HEK293 (cell line): ENCODE measurements at regions not wholly inside any gene's neighbourhood (a gene's known extent, or its start where the extent isn't known, plus 50 kb on each side); places are given as distances from the start of the nearest gene placed in this dataset.

Experiments used
- CTCF ChIA-PET: fragments of 350-600 bp; formaldehyde crosslinking; extraction: SDS; loops from one replicate; lab custom pipeline; 2021; ENCODE audit warnings: antibody characterized with exemption; lab: Yijun Ruan, JAX
- POLR2A ChIA-PET: fragments of 300-600 bp; formaldehyde crosslinking; extraction: SDS; loops from one replicate; lab custom pipeline; 2020; ENCODE audit warnings: antibody characterized with exemption, inconsistent platforms; lab: Yijun Ruan, JAX
- H3K27ac ChIP-seq: fragments of 200-500 bp; sonication (Bioruptor generic); 2 replicates; pipeline ENCODE4 v1.5.1; 2014; ENCODE audit warnings: low read depth, low read length, control low read depth, inconsistent platforms; ENCODE audit errors: extremely low read depth
- H3K36me3 ChIP-seq, 2 experiments: fragments of 200-500 bp in 1 of 2; sonication (Bioruptor generic) in 1 of 2; 1 replicate in 1 of 2; 2 replicates in 1 of 2; pipeline ENCODE4 v1.5.1; 2014 to 2017; ENCODE audit warnings: inconsistent platforms in 2 of 2, low read length in 2 of 2; ENCODE audit not compliant: control insufficient read depth in 2 of 2, insufficient read depth in 1 of 2
- H3K4me1 ChIP-seq: fragments of 200-500 bp; sonication (Bioruptor generic); 2 replicates; pipeline ENCODE4 v1.5.1; 2014; ENCODE audit warnings: mild to moderate bottlenecking, low read length, inconsistent platforms; ENCODE audit not compliant: control insufficient read depth, insufficient read depth
- H3K4me3 ChIP-seq: 2 replicates; pipeline ENCODE4 v1.5.1; 2011; ENCODE audit warnings: low read depth, mild to moderate bottlenecking, control low read depth, low read length, moderate library complexity
- H3K9me3 ChIP-seq: fragments of 200-500 bp; sonication (Bioruptor generic); 2 replicates; pipeline ENCODE4 v1.5.1; 2014; ENCODE audit warnings: low read depth, low read length, inconsistent platforms; ENCODE audit not compliant: control insufficient read depth, insufficient read depth
- BCL11B ChIP-seq: fragments of 450-650 bp; formaldehyde crosslinking; IDR thresholded peaks from 2 replicates; pipeline ENCODE4 v1.5.1; 2016; ENCODE audit warnings: low read depth, missing biosample characterization, missing genetic modification characterization
- OVOL3 ChIP-seq: fragments of 450-650 bp; formaldehyde crosslinking; IDR thresholded peaks from 2 replicates; pipeline ENCODE4 v1.5.1; 2016; ENCODE audit warnings: missing biosample characterization, missing genetic modification characterization
- SALL2 ChIP-seq: fragments of 450-650 bp; formaldehyde crosslinking; IDR thresholded peaks from 2 replicates; pipeline ENCODE4 v1.5.0; 2017; ENCODE audit warnings: missing biosample characterization, mild to moderate bottlenecking, missing genetic modification characterization, borderline replicate concordance
- TCF7L2 ChIP-seq: IDR thresholded peaks from 2 replicates; pipeline ENCODE4 v1.6.1; 2011; ENCODE audit warnings: low read depth, mild to moderate bottlenecking, inconsistent platforms, low read length, moderate library complexity, borderline replicate concordance
- ZNF140 ChIP-seq: fragments of 450-650 bp; formaldehyde crosslinking; IDR thresholded peaks from 2 replicates; pipeline ENCODE4 v1.5.1; 2016; ENCODE audit warnings: missing biosample characterization, missing genetic modification characterization
- ZNF211 ChIP-seq: fragments of 450-650 bp; formaldehyde crosslinking; IDR thresholded peaks from 2 replicates; pipeline ENCODE4 v1.5.1; 2016; ENCODE audit warnings: low read depth, missing biosample characterization, missing genetic modification characterization
- ZNF221 ChIP-seq: fragments of 450-650 bp; formaldehyde crosslinking; IDR thresholded peaks from 2 replicates; pipeline ENCODE4 v1.5.1; 2017; ENCODE audit warnings: missing biosample characterization, missing genetic modification characterization, borderline replicate concordance
- ZNF449 ChIP-seq: fragments of 450-650 bp; formaldehyde crosslinking; IDR thresholded peaks from 2 replicates; pipeline ENCODE4 v1.5.1; 2017; ENCODE audit warnings: missing biosample characterization, mild to moderate bottlenecking, missing genetic modification characterization, moderate library complexity
- ZNF623 ChIP-seq: fragments of 450-650 bp; formaldehyde crosslinking; IDR thresholded peaks from 2 replicates; pipeline ENCODE4 v1.5.1; 2016; ENCODE audit warnings: missing biosample characterization, missing genetic modification characterization
- ZNF692 ChIP-seq: fragments of 450-650 bp; formaldehyde crosslinking; IDR thresholded peaks from 2 replicates; pipeline ENCODE4 v1.5.1; 2016; ENCODE audit warnings: missing biosample characterization, missing genetic modification characterization
- ZNF701 ChIP-seq: fragments of 450-650 bp; formaldehyde crosslinking; IDR thresholded peaks from 2 replicates; pipeline ENCODE4 v1.5.1; 2016; ENCODE audit warnings: missing biosample characterization, missing genetic modification characterization
- ZSCAN23 ChIP-seq: fragments of 450-650 bp; formaldehyde crosslinking; IDR thresholded peaks from 2 replicates; pipeline ENCODE4 v1.5.1; 2016; ENCODE audit warnings: missing biosample characterization, missing genetic modification characterization
- ZSCAN30 ChIP-seq: fragments of 450-650 bp; IDR thresholded peaks from 2 replicates; pipeline ENCODE4 v1.5.1; 2018; ENCODE audit warnings: missing biosample characterization, mild to moderate bottlenecking, missing genetic modification characterization, moderate library complexity
- TF ChIP-seq, protein P1 (sequence below): sonication (generic); formaldehyde crosslinking; IDR thresholded peaks from 2 replicates; pipeline ENCODE4 v1.8.1; 2022; ENCODE audit warnings: mild to moderate bottlenecking, moderate library complexity, missing genetic modification reagents

- no peaks in the 10 kb centered on the region for H3K9me3 ChIP-seq
- no peak overlapping the region for H3K27ac ChIP-seq
- no peaks in the 10 kb centered on the region for H3K36me3 ChIP-seq
- no peaks in the 10 kb centered on the region for H3K4me1 ChIP-seq
- ChIA-PET CTCF (no interaction called here), POLR2A (no interaction called here)
- no peak overlapping the region for H3K4me3 ChIP-seq
- no peak for TF ChIP-seq BCL11B (tag by site-specific recombination)
- peak; percentile 21; the same call in 1 of the 2 replicates for TF ChIP-seq ZNF623 (tag by site-specific recombination)
These were observed 463.9 kb downstream of the MN1 start for GRCh38 chr22:27337676-27338075.

- Histone ChIP-seq H3K9me3 (no peaks in the 10 kb centered on the region), H3K4me1 (no peaks in the 10 kb centered on the region), H3K27ac (no peak overlapping the region), H3K36me3 (no peaks in the 10 kb centered on the region), H3K4me3 (no peak overlapping the region)
- ChIA-PET POLR2A (interaction anchor here (0.6 kb wide), 1 partner anchor 460 kb away, joined by 4 read pairs; no protein-coding TSS in a partner anchor), CTCF (no interaction called here)
- TF ChIP-seq ZNF140 (tag by site-specific recombination) (no peak), ZNF221 (tag by site-specific recombination) (no peak), ZNF449 (tag by site-specific recombination) (no peak), ZSCAN23 (tag by site-specific recombination) (no peak)
- TF ChIP-seq, protein P1, sequence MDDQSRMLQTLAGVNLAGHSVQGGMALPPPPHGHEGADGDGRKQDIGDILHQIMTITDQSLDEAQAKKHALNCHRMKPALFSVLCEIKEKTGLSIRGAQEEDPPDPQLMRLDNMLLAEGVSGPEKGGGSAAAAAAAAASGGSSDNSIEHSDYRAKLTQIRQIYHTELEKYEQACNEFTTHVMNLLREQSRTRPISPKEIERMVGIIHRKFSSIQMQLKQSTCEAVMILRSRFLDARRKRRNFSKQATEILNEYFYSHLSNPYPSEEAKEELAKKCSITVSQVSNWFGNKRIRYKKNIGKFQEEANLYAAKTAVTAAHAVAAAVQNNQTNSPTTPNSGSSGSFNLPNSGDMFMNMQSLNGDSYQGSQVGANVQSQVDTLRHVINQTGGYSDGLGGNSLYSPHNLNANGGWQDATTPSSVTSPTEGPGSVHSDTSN, result no peak
These were observed 461.5 kb downstream of the MN1 start for GRCh38 chr22:27340047-27340446.

DNA sequence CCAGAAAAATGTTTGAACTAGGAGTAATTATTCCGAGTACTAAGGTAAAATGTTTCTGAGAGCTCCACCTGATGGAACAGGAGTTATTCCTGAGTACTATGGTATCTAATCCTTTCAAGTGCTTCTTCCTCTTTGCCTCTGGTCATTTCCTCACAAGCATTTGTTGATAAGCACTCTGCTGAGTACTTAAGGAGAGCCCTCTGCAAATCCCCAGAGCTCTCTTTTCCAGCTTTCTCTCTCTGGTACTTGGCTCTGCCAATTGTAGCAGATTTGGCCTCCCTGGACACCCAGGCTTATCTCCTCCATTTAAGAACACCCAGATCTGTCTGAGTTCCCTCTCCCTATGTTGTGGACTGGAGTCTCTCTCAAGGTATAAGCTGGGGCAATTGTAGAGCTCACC, 457.0 kb downstream of the MN1 start:
- Histone ChIP-seq H3K4me1 (no peaks in the 10 kb centered on the region), H3K36me3 (no peaks in the 10 kb centered on the region), H3K27ac (no peak overlapping the region), H3K4me3 (no peak overlapping the region), H3K9me3 (no peaks in the 10 kb centered on the region)
- ChIA-PET POLR2A (no interaction called here), CTCF (no interaction called here)
- no peak for TF ChIP-seq SALL2 (tag by site-specific recombination)
- no peak for TF ChIP-seq ZNF211 (tag by site-specific recombination)
- no peak for TF ChIP-seq ZNF701 (tag by site-specific recombination)
- no peak for TF ChIP-seq ZSCAN30 (tag by site-specific recombination)

GRCh38 chr22:27345691-27346090, 455.9 kb downstream of the MN1 start:
- ChIA-PET CTCF (no interaction called here), POLR2A (no interaction called here)
- Histone ChIP-seq H3K9me3 (no peaks in the 10 kb centered on the region; the same call in 1 of the 2 replicates), H3K27ac (no peak overlapping the region), H3K4me1 (no peaks in the 10 kb centered on the region), H3K4me3 (no peak overlapping the region), H3K36me3 (no peaks in the 10 kb centered on the region; a peak in 1 of 3 replicates)
- no peak for TF ChIP-seq ZNF692 (tag by site-specific recombination)
- TF ChIP-seq TCF7L2, result no peak
- TF ChIP-seq OVOL3 (tag by site-specific recombination), result no peak
- TF ChIP-seq, all 188 proteins: peak for 0
